A549 (cell line): ENCODE measurements at regions not wholly inside any gene's neighbourhood (a gene's known extent, or its start where the extent isn't known, plus 50 kb on each side); places are given as distances from the start of the nearest gene placed in this dataset.

Experiments
- BCL3 ChIP-seq: fragments of >200 bp; sonication (Bioruptor Twin); formaldehyde crosslinking; IDR thresholded peaks from 3 replicates; pipeline ENCODE4 v1.6.1; 2016
- CTCF ChIP-seq: fragments of >200 bp; sonication (Bioruptor Twin); formaldehyde crosslinking; IDR thresholded peaks from 3 replicates; pipeline ENCODE4 v1.5.1; 2016
- EP300 ChIP-seq, 2 experiments: fragments of >200 bp; sonication (Bioruptor Twin); formaldehyde crosslinking; IDR thresholded peaks; 2 replicates in 1 of 2; 3 replicates in 1 of 2; pipeline ENCODE4 v1.6.1; 2016 to 2017
- HDAC2 ChIP-seq: fragments of 200-600 bp; sonication (generic); IDR thresholded peaks from 2 replicates; pipeline ENCODE4 v1.6.1; 2016
- HOXB5 ChIP-seq: fragments of 250-450 bp; sonication (Bioruptor Pico); IDR thresholded peaks from 2 replicates; pipeline ENCODE4 v1.5.0; 2020; ENCODE audit warnings: mild to moderate bottlenecking, moderate library complexity
- KDM1A ChIP-seq: fragments of 200-600 bp; sonication (generic); IDR thresholded peaks from 2 replicates; pipeline ENCODE4 v1.6.1; 2016; ENCODE audit warnings: low read depth, mild to moderate bottlenecking
- MAX ChIP-seq: IDR thresholded peaks from 2 replicates; pipeline ENCODE4 v1.6.1; 2012
- MAZ ChIP-seq: fragments of 150-350 bp; IDR thresholded peaks from 2 replicates; pipeline ENCODE4 v1.6.1; 2014; ENCODE audit warnings: antibody characterized with exemption, low read depth, low read length, borderline replicate concordance
- POLR2A ChIP-seq: IDR thresholded peaks from 2 replicates; pipeline ENCODE4 v1.6.1; 2012; ENCODE audit warnings: mild to moderate bottlenecking, low read length
- RCOR1 ChIP-seq: fragments of 150-350 bp; IDR thresholded peaks from 2 replicates; pipeline ENCODE4 v1.6.1; 2014; ENCODE audit warnings: antibody characterized with exemption, low read length, low read depth
- REST ChIP-seq: fragments of 200-600 bp; sonication (generic); IDR thresholded peaks from 2 replicates; pipeline ENCODE4 v1.6.1; 2016; ENCODE audit warnings: antibody characterized with exemption, mild to moderate bottlenecking, moderate library complexity
- SREBF2 ChIP-seq: fragments of 450-650 bp; IDR thresholded peaks from 2 replicates; pipeline ENCODE4 v1.6.1; 2014; ENCODE audit warnings: mild to moderate bottlenecking, moderate library complexity

GRCh38 chr10:55330486-55330885, 529.5 kb upstream of the PCDH15 start:
- TF ChIP-seq CTCF: no peak
- no peak for TF ChIP-seq POLR2A
- no peak for TF ChIP-seq REST
- no peak for TF ChIP-seq EP300 (IDR thresholded peaks at IDR 0.05)
- no peak for TF ChIP-seq HDAC2
- TF ChIP-seq RCOR1: no peak
- no peak for TF ChIP-seq KDM1A
- no peak for TF ChIP-seq SREBF2
- no peak for TF ChIP-seq MAX
- no peak for TF ChIP-seq MAZ
- TF ChIP-seq BCL3: no peak
- no peak for TF ChIP-seq HOXB5 (CRISPR knock-in tag)
